K562 (cell line): ENCODE measurements at regions not wholly inside any gene's neighbourhood (a gene's known extent, or its start where the extent isn't known, plus 50 kb on each side); places are given as distances from the start of the nearest gene placed in this dataset.

Experiments used
- ATAC-seq: fragments of 200-7000 bp; cut with Tn5 transposase; 3 replicates; pipeline ENCODE4 v1.9.1; 2020; ENCODE audit warnings: moderate library complexity
- BruUV-seq: library from RNA; stranded (reverse); fragments of 400-500 nt; replicated peaks from 2 replicates; lab custom pipeline; 2021; lab: Mats Ljungman, UMichigan
- CTCF ChIA-PET: fragments of 300-600 bp; formaldehyde crosslinking; extraction: SDS; loops from one replicate; lab custom pipeline; 2021; ENCODE audit warnings: low intra/inter-chr PET ratio; lab: Yijun Ruan, JAX
- POLR2A ChIA-PET: fragments of 300-600, 350-650 bp; sonication (Branson Sonifier 250); formaldehyde crosslinking; extraction: SDS; loops from one replicate; lab custom pipeline; 2021; ENCODE audit warnings: antibody characterized with exemption, inconsistent platforms; lab: Yijun Ruan, JAX
- DNase-seq, 4 experiments: peaks; one replicate each; pipeline versions ENCODE4 v3.0.0 to v3.0.0-alpha.2; 2011 to 2018; ENCODE audit warnings: low spot score in 3 of 4, mixed read lengths in 3 of 4; ENCODE audit errors: extremely low read depth in 1 of 4
- FAIRE-seq: peaks from 2 replicates; lab custom pipeline; 2011; peaks lifted over from hg19 to GRCh38; lab: Jason Lieb, UNC
- H2AFZ ChIP-seq: 2 replicates; pipeline ENCODE4 v1.6.0; 2011; ENCODE audit warnings: low read depth, low read length, control low read depth, inconsistent platforms
- H3K27ac ChIP-seq: fragments of 200-600 bp; 3 replicates; pipeline ENCODE4 v1.8.0; 2011; ENCODE audit warnings: low read depth, mild to moderate bottlenecking, control low read depth, inconsistent platforms, low read length, moderate library complexity, mixed read lengths; ENCODE audit errors: extremely low read depth
- H3K27me3 ChIP-seq, 2 experiments: fragments of 300-600 bp in 1 of 2; 2 replicates in 1 of 2; 3 replicates in 1 of 2; pipeline versions ENCODE4 v1.6.0 to v1.8.0; 2011; ENCODE audit warnings: inconsistent platforms in 2 of 2, low read length in 2 of 2, mild to moderate bottlenecking in 1 of 2, mixed read lengths in 1 of 2, moderate library complexity in 1 of 2; ENCODE audit not compliant: control insufficient read depth in 2 of 2, insufficient read depth in 2 of 2
- H3K36me3 ChIP-seq: fragments of 300-600 bp; 3 replicates; pipeline ENCODE4 v1.8.0; 2011; ENCODE audit warnings: mild to moderate bottlenecking, low read length, inconsistent platforms; ENCODE audit not compliant: control insufficient read depth, insufficient read depth
- H3K4me1 ChIP-seq, 2 experiments: fragments of 200-600 bp in 1 of 2; replicated peaks in 1 of 2; 2 replicates in 1 of 2; 3 replicates in 1 of 2; pipeline versions ENCODE4 v1.5.1 to v1.8.0; 2011; ENCODE audit warnings: inconsistent platforms in 2 of 2, low read length in 2 of 2, mild to moderate bottlenecking in 1 of 2, mixed read lengths in 1 of 2, moderate library complexity in 1 of 2; ENCODE audit not compliant: control insufficient read depth in 2 of 2, insufficient read depth in 2 of 2
- H3K4me2 ChIP-seq: 2 replicates; pipeline ENCODE4 v1.6.1; 2011; ENCODE audit warnings: low read length, control low read depth, inconsistent platforms, mixed read lengths; ENCODE audit not compliant: insufficient read depth
- H3K4me3 ChIP-seq: fragments of 200-600 bp; sonication (generic), shearing (Covaris generic); 2 replicates; pipeline ENCODE4 v1.5.1; 2016; ENCODE audit warnings: control low read depth, inconsistent platforms
- H3K79me2 ChIP-seq: fragments of 200-600 bp; 3 replicates; pipeline ENCODE4 v1.8.0; 2011; ENCODE audit warnings: low read length, inconsistent platforms; ENCODE audit not compliant: control insufficient read depth, insufficient read depth
- H3K9ac ChIP-seq, 2 experiments: 2 replicates each; pipeline versions ENCODE4 v1.6.0 to v1.6.1; 2011; ENCODE audit warnings: low read depth in 2 of 2, low read length in 2 of 2, control low read depth in 1 of 2, inconsistent platforms in 1 of 2, mild to moderate bottlenecking in 1 of 2, mixed read lengths in 1 of 2; ENCODE audit not compliant: insufficient read depth in 1 of 2
- H3K9me1 ChIP-seq: one replicate; pipeline ENCODE4 v1.6.0; 2011; ENCODE audit warnings: inconsistent platforms, mild to moderate bottlenecking, low read length, moderate library complexity; ENCODE audit not compliant: control insufficient read depth, insufficient read depth
- H3K9me3 ChIP-seq: replicated peaks from 2 replicates; pipeline ENCODE4 v1.5.1; 2011; ENCODE audit warnings: low read depth, low read length, inconsistent platforms; ENCODE audit not compliant: control insufficient read depth, insufficient read depth
- H4K20me1 ChIP-seq: replicated peaks from 2 replicates; pipeline ENCODE4 v1.6.1; 2011; ENCODE audit warnings: low read length, inconsistent platforms, mixed read lengths; ENCODE audit not compliant: control insufficient read depth, insufficient read depth
- CC2D1A ChIP-seq: fragments of 450-650 bp; IDR thresholded peaks from 2 replicates; pipeline ENCODE4 v1.6.1; 2017; ENCODE audit warnings: mild to moderate bottlenecking
- MCM7 ChIP-seq, 2 experiments: fragments of 450-650 bp; IDR thresholded peaks; 2 replicates each; pipeline ENCODE4 v1.6.1; 2016 to 2018
- NR4A1 ChIP-seq, 2 experiments: fragments of 250-450 bp in 1 of 2; fragments of 450-650 bp in 1 of 2; sonication (Bioruptor Pico) in 1 of 2; IDR thresholded peaks; 2 replicates each; pipeline versions ENCODE4 v1.4.0 to v1.6.1; 2016 to 2020; ENCODE audit warnings: mild to moderate bottlenecking in 2 of 2, missing compliant biosample characterization in 1 of 2, missing genetic modification characterization in 1 of 2, moderate library complexity in 1 of 2
- POLR2A ChIP-seq: fragments of 450-650 bp; conservative IDR thresholded peaks from 2 replicates; pipeline ENCODE4 v1.6.1; 2016
- RBM14 ChIP-seq: fragments of 200-400 bp; formaldehyde crosslinking; IDR thresholded peaks from 2 replicates; pipeline ENCODE4 v1.6.1; 2018; ENCODE audit warnings: low read depth, mild to moderate bottlenecking, low read length, moderate library complexity, borderline replicate concordance; ENCODE audit not compliant: insufficient read depth
- ZNF316 ChIP-seq: fragments of 450-650 bp; IDR thresholded peaks from 2 replicates; pipeline ENCODE4 v1.6.1; 2016
- WGBS: fragments of 100-300 bp; shearing (Covaris generic); methylation state at CpG from one replicate; pipeline ENCODE4 v1.1.6; 2016; ENCODE audit warnings: low coverage, mixed read lengths; ENCODE audit not compliant: insufficient coverage; ENCODE audit errors: missing lambda C conversion rate; 5-methylcytosine and 5-hydroxymethylcytosine counted together
- in situ Hi-C: fragments of 300-500 bp; cut with MboI; formaldehyde crosslinking; loops from 4 replicates; pipeline ENCODE4 v1.15.0; 2018; ENCODE audit warnings: inconsistent platforms, mixed read lengths
- intact Hi-C: fragments of 100-400 bp; cut with micrococcal nuclease; formaldehyde crosslinking; loops from 2 replicates; pipeline ENCODE4 v1.14.2; 2022

DNA sequence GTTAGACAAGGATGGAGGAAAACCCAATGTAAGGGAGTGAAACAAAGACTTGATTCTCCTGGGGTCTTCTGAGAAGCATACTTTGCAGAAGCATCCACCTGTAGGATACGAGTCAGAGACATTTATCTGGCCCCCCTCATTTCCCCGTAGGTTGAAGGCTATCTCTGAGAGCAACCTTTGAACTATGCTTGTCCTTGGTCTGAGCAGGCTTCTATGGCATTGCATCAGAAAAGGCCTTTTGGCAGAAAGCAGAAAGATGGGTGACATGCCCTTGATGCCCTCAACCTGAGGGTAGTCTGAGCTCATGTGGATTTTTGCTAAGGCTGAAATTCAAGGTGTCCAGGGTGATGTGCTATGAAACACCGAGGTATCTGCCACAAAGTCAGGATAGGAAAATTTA is 131.6 kb upstream of the SGO1 start:
- no peaks in the 10 kb centered on the region for H4K20me1 ChIP-seq
- no peak for FAIRE-seq
- no TSS peak for BruUV-seq
- H3K4me2 ChIP-seq = no peak overlapping the region
- H3K9me1 ChIP-seq = no peaks in the 10 kb centered on the region
- DNase-seq = no peak
- H3K27ac ChIP-seq = no peak overlapping the region
- 31% methylated on average over 3 of the region's 3 CpGs for WGBS
- H3K4me3 ChIP-seq = no peak overlapping the region
- in situ Hi-C loops = no loop called here
- TF ChIP-seq NR4A1 (CRISPR knock-in tag; IDR thresholded peaks at IDR 0.05) (no peak), NR4A1 (tag; IDR thresholded peaks at IDR 0.05) (no peak), CC2D1A (no peak), ZNF316 (no peak)
- TF ChIP-seq, all 486 proteins: peak for 0
- no peaks in the 10 kb centered on the region for H3K79me2 ChIP-seq
- CTCF ChIA-PET = no interaction called here
- ATAC-seq = no peak
- H3K9ac ChIP-seq = no peak overlapping the region
- POLR2A ChIA-PET = interaction anchor here (1.0 kb wide), 1 partner anchor 12 kb away, joined by 5 read pairs; no protein-coding TSS in a partner anchor
- intact Hi-C loops = no loop called here
- H3K36me3 ChIP-seq = no peaks in the 10 kb centered on the region
- peaks cover 4 to 30% of the 10 kb centered on the region in 2 experiments; a peak in 4 of 5 replicates for H3K4me1 ChIP-seq
- H2AFZ ChIP-seq = no peak overlapping the region
- H3K9me3 ChIP-seq = no peaks in the 10 kb centered on the region
- no peaks in the 10 kb centered on the region; a peak in 1 of 5 replicates for H3K27me3 ChIP-seq

GRCh38 chr3:20316238-20316637 is 130.2 kb upstream of the SGO1 start:
- in situ Hi-C loops (no loop called here), intact Hi-C loops (no loop called here)
- Histone ChIP-seq H4K20me1 (no peaks in the 10 kb centered on the region), H3K27ac (no peak overlapping the region), H3K4me1 (peaks cover 0 to 17% of the 10 kb centered on the region in 2 experiments; a peak in 2 of 5 replicates), H3K9ac (no peak overlapping the region), H3K4me3 (no peak overlapping the region), H3K79me2 (no peaks in the 10 kb centered on the region), H3K9me3 (no peaks in the 10 kb centered on the region), H3K9me1 (no peaks in the 10 kb centered on the region), H2AFZ (0 out of 2 replicates have a peak overlapping the region, but pooled peaks have one; percentile 19), H3K36me3 (no peaks in the 10 kb centered on the region), H3K27me3 (no peaks in the 10 kb centered on the region; a peak in 1 of 5 replicates), H3K4me2 (no peak overlapping the region)
- ATAC-seq (no peak), DNase-seq (no peak), FAIRE-seq (no peak)
- TF ChIP-seq MCM7 (IDR thresholded peaks at IDR 0.05) (no peak), RBM14 (no peak), POLR2A (no peak)
- 0% methylated on average over 1 of the region's 1 CpG for WGBS
- POLR2A ChIA-PET = interaction anchor here (0.7 kb wide), 1 partner anchor 66 kb away, joined by 3 read pairs; no protein-coding TSS in a partner anchor
- no TSS peak for BruUV-seq
- CTCF ChIA-PET = no interaction called here
